ENCODE measurements at regions not wholly inside any gene's neighbourhood (a gene's known extent, or its start where the extent isn't known, plus 50 kb on each side); places are given as distances from the start of the nearest gene placed in this dataset.
"Not testable (repeated sequence)": the region's sequence is repeated elsewhere in the genome, so short reads cannot be mapped to it uniquely, and the experiment has no call there.

GRCh38 chr1:112855152-112855828, 100.7 kb downstream of the SLC16A1 start:
- Mint-ChIP-seq H3K9me3 (no peaks in the 10 kb centered on the region), H3K36me3 (no peaks in the 10 kb centered on the region), H3K4me3 (peak overlapping the region in 1 of 5 donors; percentile 57), H3K27ac (no peak overlapping the region), H3K27me3 (ENCODE audit: low read depth in 3 of 3) (peaks cover 11 to 23% (median 11%) of the 10 kb centered on the region in 3 donors), H3K4me1 (peaks cover 0 to 2% of the 10 kb centered on the region in 2 donors)
- DNase-seq = no peak

DNA sequence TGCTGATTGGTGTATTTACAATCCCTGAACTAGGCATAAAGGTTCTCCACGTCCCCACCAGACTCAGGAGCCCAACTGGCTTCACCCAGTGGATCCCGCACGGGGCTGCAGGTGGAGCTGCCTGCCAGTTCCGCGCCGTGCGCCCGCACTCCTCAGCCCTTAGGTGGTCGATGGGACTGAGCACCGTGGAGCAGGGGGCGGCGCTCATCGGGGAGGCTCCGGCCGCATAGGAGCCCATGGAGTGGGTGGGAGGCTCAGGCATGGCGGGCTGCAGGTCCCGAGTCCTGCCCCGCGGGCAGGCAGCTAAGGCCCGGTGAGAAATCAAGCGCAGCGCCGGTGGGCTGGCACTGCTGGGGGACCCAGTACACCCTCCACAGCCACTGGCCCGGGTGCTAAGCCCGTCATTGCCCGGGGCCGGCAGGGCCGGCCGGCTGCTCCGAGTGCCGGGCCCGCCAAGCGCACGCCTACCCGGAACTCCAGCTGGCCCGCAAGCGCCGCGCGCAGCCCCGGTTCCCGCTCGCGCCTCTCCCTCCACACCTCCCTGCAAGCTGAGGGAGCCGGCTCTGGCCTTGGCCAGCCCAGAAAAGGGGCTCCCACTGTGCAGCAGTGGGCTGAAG, 101.5 kb downstream of the SLC16A1 start:
- H3K9me3 Mint-ChIP-seq, H3K27ac Mint-ChIP-seq, H3K36me3 Mint-ChIP-seq, H3K4me3 Mint-ChIP-seq, H3K4me1 Mint-ChIP-seq, DNase-seq: not testable (repeated sequence)
- H3K27me3 Mint-ChIP-seq (ENCODE audit: low read depth in 3 of 3) = peaks cover 11 to 27% (median 11%) of the 10 kb centered on the region in 3 donors

DNA sequence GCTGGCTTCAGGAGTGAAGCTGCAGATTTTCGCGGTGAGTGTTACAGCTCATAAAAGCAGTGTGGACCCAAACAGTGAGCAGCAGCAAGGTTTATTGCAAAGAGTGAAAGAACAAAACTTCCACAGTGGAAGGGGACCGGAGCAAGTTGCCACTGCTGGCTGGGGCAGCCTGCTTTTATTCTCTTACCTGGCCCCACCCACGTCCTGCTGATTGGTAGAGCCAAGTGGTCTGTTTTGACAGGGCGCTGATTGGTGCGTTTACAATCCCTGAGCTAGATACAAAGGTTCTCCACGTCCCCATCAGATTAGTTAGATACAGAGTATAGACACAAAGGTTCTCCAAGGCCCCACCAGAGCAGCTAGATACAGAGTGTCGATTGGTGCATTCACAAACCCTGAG, 102.1 kb downstream of the SLC16A1 start:
- H3K9me3 Mint-ChIP-seq, H3K27ac Mint-ChIP-seq, H3K36me3 Mint-ChIP-seq, H3K4me1 Mint-ChIP-seq, DNase-seq: not testable (repeated sequence)
- peaks cover 10 to 27% (median 11%) of the 10 kb centered on the region in 3 donors for H3K27me3 Mint-ChIP-seq (ENCODE audit: low read depth in 3 of 3)
- peak overlapping the region in 1 of 5 donors; percentile 1 for H3K4me3 Mint-ChIP-seq

GRCh38 chr1:112852934-112853333, 103.1 kb downstream of the SLC16A1 start:
- no peak overlapping the region for H3K4me3 Mint-ChIP-seq
- H3K36me3 Mint-ChIP-seq = no peaks in the 10 kb centered on the region
- H3K27ac Mint-ChIP-seq = no peak overlapping the region
- peaks cover 0 to 3% of the 10 kb centered on the region in 2 donors for H3K4me1 Mint-ChIP-seq
- peaks cover 0 to 1% (median 0%) of the 10 kb centered on the region in 6 donors for H3K9me3 Mint-ChIP-seq
- no peak for DNase-seq
- H3K27me3 Mint-ChIP-seq (ENCODE audit: low read depth in 3 of 3) = peaks cover 10 to 30% (median 11%) of the 10 kb centered on the region in 3 donors

- Mint-ChIP-seq H3K27ac (no peak overlapping the region), H3K4me3 (no peak overlapping the region), H3K9me3 (peaks cover 0 to 1% (median 0%) of the 10 kb centered on the region in 6 donors), H3K27me3 (ENCODE audit: low read depth in 3 of 3) (peaks cover 10 to 30% (median 11%) of the 10 kb centered on the region in 3 donors), H3K4me1 (peaks cover 0 to 3% of the 10 kb centered on the region in 2 donors), H3K36me3 (no peaks in the 10 kb centered on the region)
- DNase-seq = no peak
Observed at GRCh38 chr1:112852276-112852675, 103.7 kb downstream of the SLC16A1 start.

GRCh38 chr1:112850034-112850757, 105.8 kb downstream of the SLC16A1 start:
- Mint-ChIP-seq H3K27ac (no peak overlapping the region), H3K9me3 (peaks cover 0 to 2% (median 0%) of the 10 kb centered on the region in 6 donors), H3K4me1 (peaks cover 0 to 1% of the 10 kb centered on the region in 2 donors), H3K4me3 (peak overlapping the region in 1 of 5 donors; percentile 55), H3K36me3 (no peaks in the 10 kb centered on the region), H3K27me3 (ENCODE audit: low read depth in 3 of 3) (peaks cover 8 to 31% (median 10%) of the 10 kb centered on the region in 3 donors)
- no peak for DNase-seq

DNA sequence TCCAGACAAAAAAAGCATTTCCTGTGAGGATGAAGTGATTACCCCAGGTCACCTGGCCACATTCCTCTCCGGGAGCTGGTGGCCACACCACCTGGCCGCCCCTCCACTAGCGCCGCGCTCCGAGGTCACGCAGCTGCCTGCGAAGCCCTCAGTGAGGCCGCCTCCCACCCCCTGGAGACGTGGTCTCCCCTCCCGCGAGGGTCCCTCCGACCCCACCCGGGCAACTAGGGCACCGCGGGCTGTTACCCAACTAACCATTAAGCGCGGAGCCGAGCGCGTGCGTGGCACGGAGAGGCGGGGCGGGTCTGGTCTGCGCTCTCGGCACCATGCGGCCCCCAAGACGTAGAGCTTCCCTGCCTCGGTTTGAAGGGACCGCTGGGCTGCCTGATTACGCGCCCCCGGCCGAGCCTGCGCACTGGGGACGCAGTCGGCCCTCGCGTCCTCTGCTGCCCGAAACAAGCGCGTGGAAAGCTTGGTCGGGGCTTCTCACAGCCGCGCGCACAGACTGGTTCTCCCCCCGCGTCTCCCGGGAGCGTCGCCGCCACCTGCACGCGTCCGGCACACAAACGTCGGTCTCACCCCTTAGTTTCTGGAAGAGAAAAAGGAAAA, 106.5 kb downstream of the SLC16A1 start:
- Mint-ChIP-seq H3K4me1 (peaks cover 0 to 1% of the 10 kb centered on the region in 2 donors), H3K4me3 (peak overlapping the region in 1 of 5 donors; percentile 55), H3K9me3 (peaks cover 0 to 2% (median 0%) of the 10 kb centered on the region in 6 donors), H3K36me3 (no peaks in the 10 kb centered on the region), H3K27me3 (ENCODE audit: low read depth in 3 of 3) (peaks cover 8 to 31% (median 9%) of the 10 kb centered on the region in 3 donors), H3K27ac (no peak overlapping the region)
- no peak for DNase-seq

- Mint-ChIP-seq H3K36me3 (no peaks in the 10 kb centered on the region), H3K4me1 (peaks cover 15 to 21% of the 10 kb centered on the region in 2 donors), H3K27me3 (ENCODE audit: low read depth in 3 of 3) (peaks cover 5 to 17% (median 6%) of the 10 kb centered on the region in 3 donors), H3K4me3 (peak overlapping the region in 1 of 5 donors; percentile 2), H3K27ac (no peak overlapping the region), H3K9me3 (no peaks in the 10 kb centered on the region)
- DNase-seq = no peak
Observed at GRCh38 chr1:112841825-112842224, 114.2 kb downstream of the SLC16A1 start.

DNA sequence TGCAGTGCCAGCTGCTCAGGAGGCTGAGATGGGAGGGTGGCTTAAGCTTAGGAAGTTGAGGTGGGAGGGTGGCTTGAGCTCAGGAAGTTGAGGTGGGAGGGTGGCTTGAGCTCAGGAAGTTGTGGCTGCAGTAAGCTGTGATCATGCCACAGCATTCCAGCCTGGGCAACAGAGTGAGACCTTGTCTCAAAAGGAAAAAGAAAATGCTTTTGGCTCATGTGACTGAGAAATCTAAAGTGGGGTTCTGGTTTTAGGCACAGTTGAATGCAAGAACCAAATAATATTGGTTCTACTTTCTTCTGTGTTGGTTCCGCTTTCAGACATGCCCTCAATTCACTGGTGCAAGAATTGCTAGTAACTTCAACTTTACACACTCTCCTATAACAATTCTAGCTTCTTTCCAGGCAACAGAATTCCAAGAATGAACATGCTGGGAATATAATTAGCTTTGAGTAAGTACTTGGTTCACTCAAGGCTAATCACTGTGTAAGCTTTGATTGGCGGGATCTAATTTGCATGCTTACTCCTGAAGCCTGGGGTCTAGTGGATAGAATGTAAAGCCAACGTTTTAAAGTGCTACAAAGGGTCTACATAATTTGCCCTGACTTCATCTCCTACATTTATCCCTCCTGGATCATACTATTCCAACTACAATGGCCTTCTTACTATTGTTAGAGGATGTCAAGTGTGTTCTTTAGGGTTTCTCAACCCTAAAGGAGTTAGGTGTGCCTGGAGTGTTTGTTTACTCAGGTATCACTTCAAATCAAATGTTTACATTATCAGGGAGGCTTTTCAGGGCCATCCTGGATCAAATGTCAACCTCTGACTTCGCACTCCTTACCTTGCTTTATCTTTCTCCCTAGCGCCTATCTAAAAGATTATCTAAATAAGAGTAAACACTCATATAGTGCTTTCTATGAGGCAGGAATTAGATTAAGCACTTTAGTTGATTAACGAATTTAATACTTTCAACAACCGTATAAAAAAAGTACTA, 115.1 kb downstream of the SLC16A1 start:
- Mint-ChIP-seq H3K4me3 (peak overlapping the region; percentile 40 to 64 (median 62)), H3K4me1 (peaks cover 15 to 21% of the 10 kb centered on the region in 2 donors), H3K9me3 (no peaks in the 10 kb centered on the region), H3K27ac (peak overlapping the region in 2 of 6 donors; percentile 22 to 29), H3K36me3 (no peaks in the 10 kb centered on the region), H3K27me3 (ENCODE audit: low read depth in 3 of 3) (peaks cover 5 to 17% (median 6%) of the 10 kb centered on the region in 3 donors)
- peak; percentile 2 to 56 (median 9) for DNase-seq

DNA sequence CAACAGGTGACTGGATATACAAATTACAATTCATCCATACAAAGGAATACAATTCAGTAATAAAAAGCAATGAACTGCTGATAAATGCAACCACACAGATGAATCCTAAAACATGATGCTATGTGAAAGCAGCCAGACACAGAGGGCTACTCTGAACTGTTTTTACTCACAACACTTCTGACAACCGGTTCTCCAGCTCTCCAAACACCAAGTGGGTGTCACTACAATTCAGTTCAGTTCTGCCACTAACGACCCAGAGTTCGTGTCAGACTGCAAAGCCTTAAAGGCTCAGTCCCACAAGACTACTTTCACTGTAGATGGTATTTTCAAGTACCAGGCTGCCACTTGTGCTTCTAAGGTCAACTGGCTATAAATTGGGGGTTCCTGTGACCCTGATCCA, 119.4 kb downstream of the SLC16A1 start:
- DNase-seq = no peak
- Mint-ChIP-seq H3K9me3 (no peaks in the 10 kb centered on the region), H3K27ac (peak overlapping the region in 1 of 6 donors; percentile 20), H3K4me3 (no peak overlapping the region), H3K27me3 (ENCODE audit: low read depth in 3 of 3) (peaks cover 0 to 12% (median 5%) of the 10 kb centered on the region in 3 donors), H3K36me3 (no peaks in the 10 kb centered on the region), H3K4me1 (peaks cover 15 to 16% of the 10 kb centered on the region in 2 donors)

DNA sequence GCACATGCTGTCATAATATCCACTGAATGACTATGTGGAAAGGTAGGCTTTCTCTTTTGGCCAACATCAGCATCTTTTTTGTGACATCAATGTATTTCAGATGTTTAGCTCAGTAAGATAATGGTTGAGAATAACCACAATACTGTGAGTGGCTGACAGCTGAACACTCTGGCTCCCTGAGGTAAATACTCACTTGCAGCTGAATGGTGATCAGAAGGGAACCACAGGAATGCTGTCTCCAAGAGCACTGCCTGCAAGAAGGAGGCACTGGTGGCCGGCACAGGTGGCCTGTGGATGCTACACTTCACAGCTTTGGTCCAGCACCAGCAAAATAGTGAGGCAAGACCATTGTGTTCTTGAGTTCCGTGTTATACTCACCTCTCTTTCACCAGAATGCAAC, 118.7 kb upstream of the PPM1J start:
- Mint-ChIP-seq H3K4me1 (no peaks in the 10 kb centered on the region), H3K27ac (no peak overlapping the region)

DNA sequence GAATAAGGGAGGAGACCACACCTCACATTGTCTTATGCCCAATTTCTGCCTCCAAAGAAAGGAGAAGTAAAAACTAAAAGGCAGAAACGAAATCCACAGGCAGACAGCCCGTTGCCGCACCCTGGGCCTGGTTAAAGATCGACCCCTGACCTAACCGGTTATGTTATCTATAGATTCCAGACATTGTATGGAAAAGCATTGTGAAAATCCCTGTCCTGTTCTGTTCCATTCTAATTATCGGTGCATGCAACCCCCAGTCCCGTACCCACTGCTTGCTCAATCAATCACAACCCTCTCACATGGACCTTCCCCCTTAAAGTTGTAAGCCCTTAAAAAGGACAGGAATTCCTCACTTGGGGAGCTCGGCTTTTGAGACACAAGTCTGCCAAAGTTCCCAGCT, 117.1 kb upstream of the PPM1J start:
- not testable (repeated sequence) for DNase-seq; H3K4me1 Mint-ChIP-seq; H3K36me3 Mint-ChIP-seq; H3K27ac Mint-ChIP-seq; H3K4me3 Mint-ChIP-seq; H3K27me3 Mint-ChIP-seq (ENCODE audit: low read depth in 3 of 3); H3K9me3 Mint-ChIP-seq

More for the DNA sequence above, 118.7 kb upstream of the PPM1J start:
- no peak for DNase-seq
- no peaks in the 10 kb centered on the region for H3K36me3 Mint-ChIP-seq
- H3K9me3 Mint-ChIP-seq = no peaks in the 10 kb centered on the region
- H3K27me3 Mint-ChIP-seq (ENCODE audit: low read depth in 3 of 3) = peaks cover 0 to 1% (median 0%) of the 10 kb centered on the region in 3 donors
- no peak overlapping the region for H3K4me3 Mint-ChIP-seq

DNA sequence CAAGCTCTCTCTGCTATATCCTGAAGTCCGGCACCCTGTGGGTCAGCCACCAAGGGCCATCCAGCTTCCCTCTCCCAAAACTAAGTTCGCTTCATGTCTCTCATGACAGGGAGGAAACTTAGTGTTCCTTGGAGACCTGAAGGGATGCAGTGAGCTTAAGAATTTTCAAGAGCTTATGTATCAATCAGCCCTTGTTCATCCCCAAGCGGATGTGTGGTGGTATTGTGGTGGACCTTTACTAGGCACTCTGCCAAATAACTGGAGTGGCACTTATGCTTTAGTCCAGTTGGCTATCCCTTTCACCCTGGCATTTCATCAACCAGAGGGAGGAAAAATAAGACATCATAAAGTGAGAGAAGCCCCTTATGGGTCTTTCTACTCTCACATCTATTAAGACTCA, 114.6 kb upstream of the PPM1J start:
- H3K27ac Mint-ChIP-seq; H3K4me1 Mint-ChIP-seq; H3K9me3 Mint-ChIP-seq; DNase-seq; H3K36me3 Mint-ChIP-seq; H3K27me3 Mint-ChIP-seq (ENCODE audit: low read depth in 3 of 3); H3K4me3 Mint-ChIP-seq: not testable (repeated sequence)

Data from immature natural killer cell (primary cell).